KMS-11 (cell line): ENCODE measurements at regions not wholly inside any gene's neighbourhood (a gene's known extent, or its start where the extent isn't known, plus 50 kb on each side); places are given as distances from the start of the nearest gene placed in this dataset.

ENCODE experiments used
- H2AFZ ChIP-seq: fragments of 200-600 bp; sonication (generic); 2 replicates; pipeline ENCODE4 v1.6.1; 2016; ENCODE audit warnings: antibody characterized with exemption, mixed run types, low read depth
- H3K27ac ChIP-seq: fragments of 200-600 bp; sonication (generic); 2 replicates; pipeline ENCODE4 v1.6.1; 2016; ENCODE audit warnings: mild to moderate bottlenecking, mixed run types
- H3K27me3 ChIP-seq: fragments of 200-600 bp; sonication (generic); 2 replicates; pipeline ENCODE4 v1.6.1; 2017; ENCODE audit warnings: mild to moderate bottlenecking, low read depth, mixed run types, moderate library complexity; ENCODE audit not compliant: insufficient read depth
- H3K36me3 ChIP-seq: fragments of 200-600 bp; sonication (generic); 2 replicates; pipeline ENCODE4 v1.6.1; 2017; ENCODE audit warnings: mild to moderate bottlenecking, mixed run types; ENCODE audit not compliant: insufficient read depth
- H3K4me1 ChIP-seq: fragments of 200-600 bp; sonication (generic); 2 replicates; pipeline ENCODE4 v1.6.1; 2016; ENCODE audit warnings: mild to moderate bottlenecking, low read depth, mixed run types; ENCODE audit not compliant: poor library complexity, severe bottlenecking
- H3K4me2 ChIP-seq: fragments of 200-600 bp; sonication (generic); 2 replicates; pipeline ENCODE4 v1.7.0; 2016; ENCODE audit warnings: mild to moderate bottlenecking, mixed run types
- H3K4me3 ChIP-seq: fragments of 200-600 bp; sonication (generic); IDR thresholded peaks from 2 replicates; pipeline ENCODE4 v1.6.1; 2017; ENCODE audit warnings: low read depth, low read length, mixed read lengths; ENCODE audit not compliant: insufficient read depth
- H3K79me2 ChIP-seq: fragments of 200-600 bp; sonication (generic); 2 replicates; pipeline ENCODE4 v1.6.1; 2016; ENCODE audit warnings: low read depth, mixed run types; ENCODE audit not compliant: insufficient read depth
- H3K9ac ChIP-seq: fragments of 200-600 bp; sonication (generic); 2 replicates; pipeline ENCODE4 v1.6.1; 2016; ENCODE audit warnings: mild to moderate bottlenecking, mixed run types
- H4K20me1 ChIP-seq: fragments of 200-600 bp; sonication (generic); 2 replicates; pipeline ENCODE4 v1.6.1; 2016; ENCODE audit warnings: mild to moderate bottlenecking, mixed run types; ENCODE audit not compliant: insufficient read depth
- CTCF ChIP-seq: fragments of 200-600 bp; sonication (generic); conservative IDR thresholded peaks from 2 replicates; pipeline ENCODE4 v1.6.1; 2017; ENCODE audit warnings: low read depth, mild to moderate bottlenecking, antibody characterized with exemption, low read length, moderate library complexity, mixed read lengths

DNA sequence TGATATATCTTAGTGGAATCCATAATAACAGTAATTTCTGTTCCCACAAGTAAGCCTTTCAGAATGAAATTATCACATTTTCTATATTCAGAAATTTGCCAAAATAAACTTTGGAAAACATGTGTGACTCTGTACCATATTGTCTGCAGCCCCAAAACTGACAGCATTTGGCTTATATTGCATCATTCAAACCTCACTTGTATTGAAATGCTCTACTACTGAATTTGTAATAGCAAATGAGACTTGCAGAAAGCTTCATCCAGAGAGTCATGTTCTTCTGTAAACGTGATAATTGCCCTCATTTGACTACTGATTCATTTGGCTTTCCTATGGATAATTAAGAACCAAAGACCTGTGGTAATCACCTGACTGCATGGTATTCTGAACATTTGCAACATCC, 1249.5 kb upstream of the CDH18 start:
- H3K4me1 ChIP-seq: no peaks in the 10 kb centered on the region
- H3K27ac ChIP-seq: no peak overlapping the region
- no peak overlapping the region for H3K4me3 ChIP-seq
- H3K9ac ChIP-seq: no peak overlapping the region
- H2AFZ ChIP-seq: no peak overlapping the region
- no peaks in the 10 kb centered on the region for H4K20me1 ChIP-seq
- no peaks in the 10 kb centered on the region for H3K27me3 ChIP-seq
- H3K4me2 ChIP-seq: no peak overlapping the region
- no peaks in the 10 kb centered on the region for H3K79me2 ChIP-seq
- TF ChIP-seq CTCF: no peak
- H3K36me3 ChIP-seq: no peaks in the 10 kb centered on the region

DNA sequence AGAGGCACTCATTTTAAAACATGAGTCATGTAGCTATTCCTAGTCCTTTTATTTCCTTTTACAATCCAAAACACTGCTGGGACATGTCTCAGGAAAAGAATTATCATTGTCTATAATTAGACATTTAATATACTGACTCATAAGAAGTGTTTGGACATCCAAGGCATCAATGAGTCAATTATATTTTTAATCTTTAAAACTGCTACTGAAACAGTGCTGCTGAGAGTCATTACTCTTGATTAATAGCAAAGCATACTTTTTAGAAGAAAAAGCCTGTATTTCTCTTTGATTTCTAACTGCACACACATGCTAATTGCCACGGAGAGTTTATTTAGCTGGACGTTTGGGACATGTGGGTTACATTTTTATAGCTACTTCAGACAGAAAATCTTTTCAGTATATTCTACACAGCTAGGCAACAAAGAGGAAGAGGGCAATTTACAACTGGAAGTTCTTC, 1249.0 kb upstream of the CDH18 start:
- Histone ChIP-seq H3K36me3 (no peaks in the 10 kb centered on the region), H3K4me2 (no peak overlapping the region), H2AFZ (no peak overlapping the region), H3K9ac (no peak overlapping the region), H3K79me2 (no peaks in the 10 kb centered on the region), H3K4me3 (no peak overlapping the region), H3K27me3 (no peaks in the 10 kb centered on the region), H3K27ac (no peak overlapping the region), H3K4me1 (no peaks in the 10 kb centered on the region), H4K20me1 (no peaks in the 10 kb centered on the region)
- no peak for TF ChIP-seq CTCF

DNA sequence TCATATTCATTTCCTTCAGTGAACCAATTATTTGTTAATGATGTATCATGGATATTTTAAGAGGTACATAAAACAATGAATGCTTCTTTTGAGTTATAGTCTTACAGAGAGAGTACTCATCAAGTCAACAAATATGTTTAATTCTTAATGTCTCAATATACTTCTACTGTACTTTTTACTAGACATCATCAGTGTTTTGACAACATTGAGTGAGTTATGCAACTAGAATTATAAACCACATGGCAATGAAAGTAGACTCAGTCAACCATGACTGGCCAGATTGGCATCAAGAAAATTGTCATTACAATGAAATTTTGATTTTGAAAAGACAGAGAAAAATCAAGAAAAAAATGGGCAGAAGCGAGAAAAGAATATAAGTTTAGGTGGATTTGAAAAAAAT, 1248.1 kb upstream of the CDH18 start:
- H4K20me1 ChIP-seq: no peaks in the 10 kb centered on the region
- H3K9ac ChIP-seq: no peak overlapping the region
- no peaks in the 10 kb centered on the region for H3K79me2 ChIP-seq
- no peak overlapping the region for H3K4me2 ChIP-seq
- H3K27ac ChIP-seq: no peak overlapping the region
- no peaks in the 10 kb centered on the region for H3K36me3 ChIP-seq
- no peak overlapping the region for H3K4me3 ChIP-seq
- no peaks in the 10 kb centered on the region for H3K4me1 ChIP-seq
- H2AFZ ChIP-seq: no peak overlapping the region
- no peaks in the 10 kb centered on the region for H3K27me3 ChIP-seq
- TF ChIP-seq CTCF: no peak

GRCh38 chr5:21225223-21226064, 1237.4 kb upstream of the CDH18 start:
- no peak overlapping the region for H3K27ac ChIP-seq
- no peaks in the 10 kb centered on the region for H4K20me1 ChIP-seq
- no peak overlapping the region for H3K4me2 ChIP-seq
- no peaks in the 10 kb centered on the region for H3K27me3 ChIP-seq
- H3K4me3 ChIP-seq: no peak overlapping the region
- no peaks in the 10 kb centered on the region for H3K4me1 ChIP-seq
- TF ChIP-seq CTCF: no peak
- H3K79me2 ChIP-seq: no peaks in the 10 kb centered on the region
- no peak overlapping the region for H2AFZ ChIP-seq
- H3K9ac ChIP-seq: no peak overlapping the region
- no peaks in the 10 kb centered on the region for H3K36me3 ChIP-seq
